Sigmoid colon (tissue), 4 donors: ENCODE measurements at regions not wholly inside any gene's neighbourhood (a gene's known extent, or its start where the extent isn't known, plus 50 kb on each side); places are given as distances from the start of the nearest gene placed in this dataset.

Source experiments
- EP300 ChIP-seq, 4 donors: sonication (generic); formaldehyde crosslinking; IDR thresholded peaks; one replicate each; pipeline ENCODE4 v1.6.1; 2017; ENCODE audit warnings: antibody characterized with exemption in 4 of 4
- POLR2A ChIP-seq, 2 donors: fragments of 450-650 bp; IDR thresholded peaks; one replicate each; pipeline ENCODE4 v1.6.1; 2016; ENCODE audit warnings: antibody characterized with exemption in 2 of 2, mild to moderate bottlenecking in 2 of 2, moderate library complexity in 2 of 2
- POLR2AphosphoS5 ChIP-seq, 4 donors: sonication (generic); formaldehyde crosslinking; IDR thresholded peaks; one replicate each; pipeline ENCODE4 v1.6.1; 2017; ENCODE audit warnings: antibody characterized with exemption in 4 of 4
- TF ChIP-seq, protein P1 (sequence below), 4 experiments: fragments of 450-650 bp in 3 of 4; fragments of 200-600 bp in 1 of 4; IDR thresholded peaks; one replicate each; pipeline ENCODE4 v1.5.1; 2016 to 2019; ENCODE audit warnings: antibody characterized with exemption in 4 of 4, mild to moderate bottlenecking in 3 of 4, moderate library complexity in 2 of 4

DNA sequence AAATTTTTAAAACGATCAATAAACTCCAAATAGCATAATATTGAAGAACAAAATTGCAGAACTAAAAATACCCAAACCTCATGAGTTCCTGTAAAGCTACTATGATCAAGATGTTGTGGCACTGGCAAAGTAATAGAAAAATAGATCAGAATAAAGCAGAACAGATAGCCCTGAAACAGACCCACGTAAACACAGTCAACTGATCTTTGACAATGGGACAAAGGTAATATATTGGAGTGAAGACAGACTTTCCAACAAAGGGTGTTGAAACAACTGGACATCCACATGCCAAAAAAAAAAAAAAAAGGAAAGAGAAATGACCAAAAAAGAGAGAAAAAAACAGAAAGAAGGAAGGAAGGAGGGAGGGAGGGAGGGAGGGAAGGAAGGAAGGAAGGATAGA, 138.7 kb downstream of the IRS2 start:
- TF ChIP-seq POLR2A (IDR thresholded peaks at IDR 0.05) (no peak), EP300 (IDR thresholded peaks at IDR 0.05) (no peak), POLR2AphosphoS5 (IDR thresholded peaks at IDR 0.05) (no peak)
- TF ChIP-seq, protein P1, sequence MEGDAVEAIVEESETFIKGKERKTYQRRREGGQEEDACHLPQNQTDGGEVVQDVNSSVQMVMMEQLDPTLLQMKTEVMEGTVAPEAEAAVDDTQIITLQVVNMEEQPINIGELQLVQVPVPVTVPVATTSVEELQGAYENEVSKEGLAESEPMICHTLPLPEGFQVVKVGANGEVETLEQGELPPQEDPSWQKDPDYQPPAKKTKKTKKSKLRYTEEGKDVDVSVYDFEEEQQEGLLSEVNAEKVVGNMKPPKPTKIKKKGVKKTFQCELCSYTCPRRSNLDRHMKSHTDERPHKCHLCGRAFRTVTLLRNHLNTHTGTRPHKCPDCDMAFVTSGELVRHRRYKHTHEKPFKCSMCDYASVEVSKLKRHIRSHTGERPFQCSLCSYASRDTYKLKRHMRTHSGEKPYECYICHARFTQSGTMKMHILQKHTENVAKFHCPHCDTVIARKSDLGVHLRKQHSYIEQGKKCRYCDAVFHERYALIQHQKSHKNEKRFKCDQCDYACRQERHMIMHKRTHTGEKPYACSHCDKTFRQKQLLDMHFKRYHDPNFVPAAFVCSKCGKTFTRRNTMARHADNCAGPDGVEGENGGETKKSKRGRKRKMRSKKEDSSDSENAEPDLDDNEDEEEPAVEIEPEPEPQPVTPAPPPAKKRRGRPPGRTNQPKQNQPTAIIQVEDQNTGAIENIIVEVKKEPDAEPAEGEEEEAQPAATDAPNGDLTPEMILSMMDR (IDR thresholded peaks at IDR 0.05), result no peak
